ENCODE measurements at regions not wholly inside any gene's neighbourhood (a gene's known extent, or its start where the extent isn't known, plus 50 kb on each side); places are given as distances from the start of the nearest gene placed in this dataset.

DNA sequence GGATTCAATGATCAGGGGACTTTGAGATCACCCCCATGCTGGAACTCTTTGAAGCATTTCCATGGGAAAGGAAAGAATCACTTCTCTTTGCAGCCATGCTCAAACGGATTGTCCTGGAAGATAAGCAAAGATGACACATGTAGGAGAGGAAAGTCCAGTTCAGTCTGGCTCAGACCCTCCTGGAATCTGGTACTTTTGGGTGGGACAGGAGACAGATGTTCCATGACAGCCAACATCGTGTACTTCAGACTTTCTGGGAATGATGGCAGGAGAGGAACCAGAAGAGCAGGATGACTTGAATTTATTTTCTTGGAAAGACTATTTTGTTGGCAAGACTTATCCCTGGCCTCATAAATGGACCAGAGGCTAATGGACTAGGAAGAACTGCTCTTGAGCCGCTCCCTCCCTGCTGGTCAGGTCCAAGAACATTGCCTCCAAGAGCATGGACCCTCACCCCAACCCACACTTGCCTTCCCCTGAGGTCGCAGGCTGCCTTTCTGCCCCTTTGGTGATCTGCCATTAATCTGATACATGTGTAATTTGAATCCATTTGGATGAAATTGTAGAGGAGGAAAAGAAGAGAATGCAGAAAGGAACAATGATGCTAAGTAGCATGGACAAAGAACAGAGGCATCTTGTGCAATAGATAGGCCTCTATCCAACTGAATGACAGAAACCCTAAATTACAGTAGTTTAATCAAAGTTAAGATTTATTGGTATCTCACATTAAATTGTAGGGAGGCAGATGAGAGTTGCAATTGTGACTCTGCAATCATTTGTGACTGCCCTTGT lies 201.0 kb downstream of the SNX19 start:
- DNase-seq (ENCODE audit: low read depth), result no peak

DNA sequence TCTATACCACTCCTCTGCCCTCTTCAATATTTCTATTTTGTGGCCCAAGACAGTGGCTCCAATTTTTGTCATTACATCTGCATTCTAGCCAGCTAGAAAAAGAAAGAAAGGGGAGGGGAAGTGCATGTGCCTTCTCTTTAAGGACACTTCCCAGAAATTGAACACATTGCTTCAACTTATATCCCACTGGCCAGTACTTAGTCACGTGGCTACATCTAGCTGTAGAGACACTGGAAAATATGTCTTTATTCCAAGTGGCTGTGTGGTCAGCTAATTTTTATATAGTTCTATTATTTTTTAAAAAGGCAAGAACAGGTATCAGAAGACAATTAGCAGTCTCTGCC lies 200.4 kb downstream of the SNX19 start:
- DNase-seq (ENCODE audit: low read depth), result no peak

DNA sequence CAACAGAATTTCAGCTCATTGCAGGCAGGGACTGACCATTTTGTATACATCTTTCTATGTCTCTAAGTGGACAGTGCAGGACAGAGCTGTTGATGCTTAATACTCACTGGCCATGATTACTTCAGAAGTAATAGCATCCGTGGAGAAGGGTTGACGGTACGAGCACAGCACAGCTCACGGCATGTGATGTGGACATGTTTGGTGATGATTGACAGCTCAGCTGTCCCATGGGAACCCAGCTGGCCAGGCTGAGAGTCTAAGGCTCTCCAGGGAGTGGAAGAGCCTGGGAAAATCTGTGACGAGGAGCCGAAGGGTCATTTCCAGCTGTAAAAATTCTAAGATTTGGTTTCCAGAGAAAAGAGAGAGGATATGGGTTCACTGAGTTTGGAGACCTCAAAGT lies 198.2 kb downstream of the SNX19 start:
- DNase-seq (ENCODE audit: low read depth), result no peak

DNA sequence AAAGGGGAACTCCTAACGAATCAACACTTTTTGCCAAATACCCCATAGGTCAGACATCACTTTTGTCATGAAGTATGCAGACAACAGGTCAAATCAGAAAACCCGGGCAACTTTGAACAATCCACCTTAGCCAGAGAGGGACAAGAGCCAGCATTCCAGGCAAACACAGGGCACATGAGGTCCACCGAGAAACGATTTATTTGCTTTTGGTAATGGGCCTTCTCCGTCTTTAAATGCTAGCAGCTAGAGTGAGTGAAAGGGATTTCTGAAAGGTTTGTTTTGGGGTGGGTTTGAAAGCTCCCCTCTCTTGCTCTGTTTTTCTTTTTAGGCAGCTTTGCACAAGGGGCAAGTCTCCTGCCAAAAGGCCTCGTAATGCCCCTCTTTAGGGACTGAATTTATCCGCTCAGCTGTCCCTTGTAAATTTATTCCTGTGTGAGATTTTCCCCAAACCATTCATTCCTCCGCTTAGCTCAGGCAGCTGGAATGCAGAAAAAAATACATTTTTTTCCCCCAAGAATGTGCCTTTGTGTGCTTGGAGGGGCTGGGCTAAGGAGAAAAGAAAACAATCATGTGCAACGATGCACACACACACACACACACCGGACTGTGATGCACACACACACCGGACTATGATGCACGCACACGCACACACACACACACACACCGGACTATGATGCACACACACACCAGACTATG lies 196.9 kb downstream of the SNX19 start:
- peak; percentile 90 for DNase-seq (ENCODE audit: low read depth)

DNA sequence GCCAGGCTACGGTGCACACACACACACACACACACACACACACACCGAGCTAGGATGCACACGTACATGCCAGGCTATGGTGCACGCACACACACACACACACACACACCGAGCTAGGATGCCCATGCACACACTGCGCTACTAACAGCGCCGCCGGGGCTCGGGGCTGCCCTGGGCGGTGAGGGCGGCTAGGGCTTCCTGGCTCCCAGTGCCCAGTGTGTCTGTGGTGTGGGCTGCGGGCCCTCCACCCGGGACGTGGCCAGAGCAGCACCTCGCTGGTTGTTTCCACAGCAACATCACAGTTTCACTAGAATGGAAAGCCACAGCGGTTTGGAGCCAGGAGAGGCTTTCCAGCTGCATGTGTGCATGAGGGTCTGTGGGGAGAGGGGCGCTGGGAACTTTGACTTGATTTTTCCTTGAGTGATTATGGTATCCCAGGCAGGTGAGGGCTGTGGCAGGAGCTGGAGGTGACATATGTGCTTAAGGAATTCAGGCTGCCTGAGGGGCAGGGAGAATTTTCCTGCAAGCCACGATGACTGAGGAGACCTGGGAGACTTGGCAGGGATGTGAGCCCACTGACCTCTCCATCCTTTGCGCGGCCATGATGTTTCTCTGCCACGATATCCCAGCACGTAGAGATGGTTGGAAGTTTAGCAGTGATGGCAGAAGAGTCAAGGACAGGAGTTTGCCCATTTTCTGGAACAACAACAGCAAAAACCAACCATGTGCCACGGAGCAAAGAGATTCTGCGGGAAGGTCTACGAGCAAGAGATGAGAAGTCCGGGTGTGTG lies 195.9 kb downstream of the SNX19 start:
- peak; percentile 30 for DNase-seq (ENCODE audit: low read depth)

DNA sequence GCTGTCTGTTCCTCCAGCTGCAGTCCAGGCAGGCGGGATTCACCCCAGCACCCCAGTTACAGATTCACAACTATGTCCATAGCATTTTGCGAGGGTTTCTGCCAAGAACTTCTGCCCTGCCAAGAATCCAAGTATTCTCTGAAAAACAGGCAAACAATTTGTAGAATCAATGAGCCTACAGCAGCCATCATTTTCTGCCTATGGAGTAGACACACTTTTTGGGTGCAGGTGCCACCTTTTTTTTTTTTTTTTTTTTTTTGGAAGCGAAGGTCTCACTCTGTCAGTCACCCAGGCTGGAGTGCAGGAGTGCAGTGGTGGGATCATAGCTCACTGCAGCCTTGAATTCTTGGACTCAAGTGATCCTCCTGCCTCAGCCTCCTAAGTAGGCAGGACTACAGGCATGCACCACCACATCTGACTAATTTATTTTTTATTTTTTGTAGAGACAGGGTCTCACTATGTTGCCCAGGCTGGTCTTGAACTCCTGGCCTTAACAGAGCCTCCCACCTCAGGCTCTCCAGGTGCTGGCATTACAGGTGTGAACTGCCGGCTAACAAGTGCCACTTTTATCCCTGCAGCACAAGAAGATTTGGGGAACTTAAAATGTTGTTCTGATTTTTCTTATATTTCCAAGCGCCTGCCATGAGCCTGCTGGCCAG lies 195.1 kb downstream of the SNX19 start:
- DNase-seq (ENCODE audit: low read depth), result peak; percentile 10

DNA sequence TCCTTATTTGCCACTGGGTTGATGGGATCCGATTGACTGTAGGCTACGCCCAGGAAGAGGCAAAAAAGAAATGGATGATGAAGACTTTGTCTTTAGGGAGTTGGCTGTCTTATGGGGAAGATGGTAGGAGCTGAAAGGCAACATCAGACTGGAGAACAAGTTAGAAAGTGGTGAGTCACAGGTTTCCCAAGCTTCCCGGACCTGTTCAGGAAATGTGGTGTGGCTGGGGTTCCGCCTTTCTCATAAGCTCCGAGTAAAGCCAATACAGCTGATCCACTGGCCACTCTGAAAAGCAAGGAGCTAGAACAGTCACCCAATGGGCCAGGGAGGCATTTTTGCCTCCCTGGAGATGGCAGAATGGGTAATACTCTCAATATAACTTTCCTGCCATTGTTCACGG lies 194.5 kb downstream of the SNX19 start:
- peak; percentile 61 for DNase-seq (ENCODE audit: low read depth)

DNA sequence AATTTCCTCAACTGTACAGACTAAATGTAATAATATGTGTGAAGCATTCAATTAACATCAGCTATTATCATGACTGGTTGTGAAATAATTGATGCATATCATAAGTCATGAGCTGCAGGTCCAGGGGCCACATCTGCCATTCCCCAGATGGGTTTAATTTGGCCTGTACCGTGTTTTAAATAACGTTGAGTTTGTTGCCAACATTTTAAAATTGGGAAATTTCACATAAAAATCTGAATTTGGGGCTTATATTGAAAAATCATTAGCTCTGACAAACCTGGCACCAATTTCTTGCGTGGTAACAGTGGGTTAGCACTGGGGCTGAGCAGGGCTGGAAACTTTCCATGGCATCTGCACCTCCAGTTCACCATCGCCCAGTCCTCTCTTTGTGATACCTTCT lies 193.9 kb downstream of the SNX19 start:
- no peak for DNase-seq (ENCODE audit: low read depth)

DNA sequence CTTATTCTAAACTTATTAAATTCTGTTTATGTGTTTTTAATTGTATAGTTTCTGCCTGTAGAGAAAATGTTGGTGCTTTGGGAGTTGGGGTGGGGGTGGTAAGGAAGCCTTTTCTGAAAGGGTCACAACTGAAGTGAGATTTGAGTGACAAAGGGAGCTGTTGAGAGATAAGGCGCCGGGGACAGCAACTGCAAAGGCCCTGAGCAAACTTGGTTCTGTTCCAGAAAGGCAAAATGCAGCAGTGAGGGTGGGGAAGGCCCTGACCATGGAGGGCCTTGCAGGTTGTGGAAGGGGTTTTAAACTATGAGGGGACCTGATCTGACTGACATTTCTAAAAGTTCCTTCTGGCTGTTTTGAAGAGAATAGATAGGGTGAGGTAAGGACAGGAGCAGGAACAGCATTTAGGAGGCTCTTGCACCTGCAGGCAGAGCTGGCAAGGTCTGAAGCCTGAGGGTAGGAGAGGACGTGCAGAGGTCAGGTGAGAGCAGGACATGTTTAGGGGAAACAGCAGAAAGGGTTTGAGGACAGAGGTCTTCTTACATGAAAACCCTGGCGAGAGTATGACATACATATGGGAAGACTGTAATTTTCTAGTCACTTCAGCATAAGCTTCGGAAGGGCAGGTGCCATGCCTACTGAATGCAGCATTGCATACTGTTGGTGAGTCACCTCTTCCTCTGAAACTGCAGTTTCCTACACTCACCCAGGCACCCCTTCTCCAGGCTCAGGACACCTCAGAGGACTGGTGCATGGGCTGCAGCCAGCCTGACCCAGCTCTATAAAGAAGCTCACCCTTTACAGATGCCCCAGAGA lies 190.7 kb downstream of the SNX19 start:
- no peak for DNase-seq (ENCODE audit: low read depth)

DNA sequence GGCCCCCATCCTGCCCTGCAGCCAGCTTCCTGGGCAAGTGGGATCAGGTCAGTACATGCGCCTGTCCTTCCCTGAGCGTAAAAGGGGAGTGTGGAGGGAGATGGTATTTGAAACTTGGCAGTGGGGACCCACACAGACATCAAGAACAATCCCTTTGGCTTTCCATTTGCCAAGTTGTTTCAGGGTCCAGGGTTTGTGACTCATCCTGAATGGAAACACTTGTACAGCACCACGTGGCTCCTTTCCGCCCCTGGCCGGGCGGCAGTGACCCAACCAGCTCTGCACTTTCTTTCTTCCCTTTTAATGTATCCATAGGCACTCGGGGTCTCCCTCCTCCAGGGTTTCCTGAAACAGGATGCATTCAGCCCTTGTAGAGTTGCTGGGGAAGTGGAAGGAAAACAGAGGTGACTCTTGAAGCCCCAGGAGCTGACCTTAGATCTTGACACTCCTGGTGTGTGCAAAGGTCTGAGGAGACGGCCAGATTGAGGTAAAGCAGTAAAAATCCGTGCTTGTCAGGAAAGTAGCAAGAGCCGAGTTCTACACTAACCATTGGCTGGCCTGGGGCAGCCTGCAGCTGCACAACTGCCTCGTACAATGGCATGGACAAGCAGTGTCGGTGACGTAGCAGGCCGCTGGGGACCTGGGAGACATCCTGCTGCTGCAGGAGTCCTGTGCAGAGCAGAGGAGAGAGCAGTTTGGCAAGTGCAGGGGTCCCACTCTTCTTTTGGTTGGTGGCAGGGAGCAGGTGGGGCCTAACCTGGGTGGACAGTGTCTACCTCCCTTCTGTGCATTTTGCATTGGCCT lies 189.8 kb downstream of the SNX19 start:
- DNase-seq (ENCODE audit: low read depth), result peak; percentile 66

DNA sequence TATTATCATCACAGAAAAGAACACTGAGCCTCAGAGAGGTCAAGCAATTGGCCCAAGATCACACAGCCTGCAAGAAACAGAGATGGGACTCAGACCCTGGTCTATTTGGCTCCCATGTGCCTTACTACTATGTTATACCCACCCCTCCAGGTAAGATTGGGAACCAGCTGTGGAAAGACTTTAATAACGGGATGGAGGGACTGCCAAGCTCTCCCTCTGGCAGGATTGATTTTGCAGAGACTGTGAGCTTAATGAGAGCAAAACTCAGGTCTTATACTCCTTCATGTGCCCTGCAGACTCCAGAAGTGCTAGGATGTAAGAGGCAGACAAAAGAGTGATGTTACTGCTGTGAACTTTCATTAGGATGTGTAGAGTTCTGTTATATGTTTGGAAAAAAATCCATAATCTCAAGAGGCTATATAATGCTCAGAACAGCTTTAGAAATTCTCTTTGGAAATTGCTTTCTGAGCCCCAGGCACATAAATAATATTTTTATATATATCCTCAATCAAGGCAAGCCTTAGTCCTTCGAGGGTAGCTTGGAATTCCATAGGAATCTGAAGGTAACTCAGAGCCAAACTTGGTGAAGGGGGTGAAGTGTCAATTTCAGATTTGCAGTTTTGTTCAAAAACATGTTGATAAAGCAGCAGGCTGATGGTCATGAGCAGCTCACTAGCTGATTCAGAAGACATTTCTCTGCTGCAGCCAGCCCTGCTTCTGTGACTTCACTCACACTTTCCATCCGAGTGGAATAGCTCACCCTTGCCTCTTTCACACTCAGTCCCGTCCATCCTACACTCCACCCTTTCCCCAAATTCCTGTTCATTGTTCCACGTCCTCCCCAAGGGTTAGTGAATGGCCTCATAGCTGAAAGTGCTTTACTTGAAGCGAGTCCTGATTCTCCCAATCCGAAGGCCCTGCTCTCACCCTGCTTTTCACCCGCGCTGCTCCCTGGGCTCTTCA lies 188.8 kb downstream of the SNX19 start:
- DNase-seq (ENCODE audit: low read depth), result no peak

DNA sequence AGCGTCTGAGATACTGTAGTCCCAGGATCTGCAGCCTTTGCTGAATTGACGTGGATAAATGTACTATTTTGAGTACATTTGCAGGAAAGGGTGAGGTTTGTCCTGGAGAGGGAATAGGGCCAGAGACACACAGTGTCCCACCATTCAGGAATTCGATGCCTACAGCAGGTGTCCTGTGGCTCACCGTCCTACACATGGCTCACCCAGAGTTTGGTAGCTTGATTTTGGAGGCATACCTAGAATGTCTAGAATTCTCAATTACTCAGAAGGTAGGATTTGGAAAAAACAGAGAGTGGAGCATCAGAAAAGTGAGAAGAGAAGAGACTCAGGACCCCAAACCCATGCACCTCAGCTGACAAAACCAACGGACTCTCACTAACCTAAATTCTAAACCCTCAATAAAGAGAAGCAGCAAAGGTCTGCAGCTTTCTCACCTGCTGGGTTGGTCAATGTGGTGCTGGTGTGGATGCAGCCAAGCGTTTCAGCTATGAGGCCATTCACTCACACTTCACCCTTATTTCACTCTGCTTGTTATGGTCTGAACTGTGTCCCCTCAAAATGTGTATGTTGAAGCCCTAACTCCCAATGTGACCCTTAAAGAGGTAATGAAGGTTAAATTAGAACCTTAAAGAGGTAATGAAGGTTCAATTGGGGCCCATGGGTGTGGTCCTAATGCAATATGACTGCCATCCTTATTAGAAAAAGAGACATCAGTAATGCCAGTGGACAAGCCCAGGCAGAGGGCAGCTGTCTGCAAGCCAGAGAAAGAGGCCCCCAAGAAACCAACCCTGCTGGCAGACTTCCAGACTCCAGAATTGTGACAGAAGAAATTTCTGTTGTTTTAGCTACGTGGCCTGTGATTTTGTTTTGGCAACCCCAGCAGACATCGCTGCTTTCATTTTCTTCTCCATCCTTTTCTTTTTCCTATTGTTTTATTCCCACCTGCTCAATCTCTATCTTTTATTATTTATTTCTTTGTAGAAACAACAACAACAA lies 187.8 kb downstream of the SNX19 start:
- no peak for DNase-seq (ENCODE audit: low read depth)

DNA sequence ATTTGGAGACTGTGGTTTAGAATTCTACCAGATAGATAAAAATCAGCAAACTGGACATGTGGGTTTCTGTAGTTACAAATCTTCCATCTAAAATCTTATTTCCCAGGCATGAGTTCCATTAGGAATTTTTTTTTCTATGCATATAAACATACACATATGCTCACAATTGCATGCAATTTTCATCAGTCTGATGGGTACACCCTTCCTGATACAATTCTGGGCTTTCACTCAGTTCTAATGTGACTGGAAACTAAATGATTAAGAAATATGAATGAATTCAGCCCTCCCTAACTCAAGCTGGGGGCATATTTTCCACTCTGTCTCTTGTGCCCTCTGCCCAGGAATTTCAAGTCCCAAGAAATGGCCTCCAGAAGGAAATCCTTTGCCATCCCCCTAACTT lies 187.1 kb downstream of the SNX19 start:
- no peak for DNase-seq (ENCODE audit: low read depth)

DNA sequence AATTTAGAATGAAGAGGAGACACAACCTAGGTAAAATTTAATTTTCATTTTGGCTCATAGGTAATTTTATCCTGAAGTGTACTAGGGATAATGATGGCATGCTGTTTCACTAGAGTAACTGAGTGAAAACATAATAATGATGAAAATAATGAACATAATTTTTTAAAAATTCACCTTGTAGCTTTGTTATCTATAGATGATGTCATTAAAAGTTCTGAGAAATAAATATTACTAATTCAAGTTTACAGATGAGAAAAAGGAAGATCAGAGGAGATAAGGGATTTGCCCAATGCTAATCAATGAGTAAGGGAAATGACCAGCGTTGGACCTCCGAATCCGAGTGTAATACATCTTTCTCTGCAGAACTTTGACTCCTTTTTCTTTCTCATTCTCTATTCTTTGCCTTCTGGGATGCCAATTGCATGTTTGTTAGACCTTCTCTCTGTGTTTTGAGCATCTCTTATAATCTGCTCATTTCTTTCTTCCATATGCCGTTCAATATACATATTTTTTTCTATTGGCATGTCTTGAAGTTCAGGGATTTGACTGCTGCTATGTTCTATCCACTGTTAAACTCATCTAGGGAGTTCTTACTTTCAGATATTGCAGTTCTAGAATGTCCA lies 186.5 kb downstream of the SNX19 start:
- DNase-seq (ENCODE audit: low read depth), result no peak

DNA sequence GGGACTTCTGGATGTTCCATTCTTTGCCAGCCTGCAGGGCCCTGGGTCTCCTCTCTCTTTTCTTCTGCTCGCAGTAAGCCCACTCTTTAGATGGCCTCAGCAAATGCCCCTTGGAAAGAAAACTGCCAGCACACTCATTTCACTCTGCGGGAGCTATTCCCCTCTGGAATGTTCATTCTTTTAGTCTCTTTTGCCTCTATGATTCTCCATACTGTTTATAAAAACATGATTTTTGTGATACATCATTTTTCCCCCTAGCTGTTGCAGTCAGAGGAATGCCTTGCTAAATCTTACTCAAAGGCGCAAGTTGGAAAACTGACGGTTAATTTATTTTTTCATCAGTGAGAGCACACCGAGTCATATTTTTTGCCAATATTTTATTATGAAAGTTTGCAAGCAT lies 184.9 kb downstream of the SNX19 start:
- peak; percentile 7 for DNase-seq (ENCODE audit: low read depth)

DNA sequence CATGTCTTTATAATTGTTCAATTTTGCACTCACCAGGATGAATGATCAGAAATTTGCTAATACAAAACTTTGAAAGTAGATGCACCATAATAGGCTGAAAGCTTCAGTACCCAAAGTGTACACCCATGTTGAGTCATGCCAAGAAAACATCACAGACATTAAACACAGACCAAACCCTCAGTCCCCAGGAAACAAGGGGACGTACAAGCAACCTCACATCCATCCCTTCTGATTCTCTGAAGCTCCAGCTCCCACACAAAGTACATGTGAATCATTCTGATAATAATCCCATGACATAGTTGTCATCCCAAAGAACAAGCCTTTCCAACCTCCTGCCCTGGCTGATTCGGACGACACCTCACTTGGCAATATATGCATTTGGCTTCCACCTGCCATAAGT lies 183.8 kb downstream of the SNX19 start:
- no peak for DNase-seq (ENCODE audit: low read depth)

DNA sequence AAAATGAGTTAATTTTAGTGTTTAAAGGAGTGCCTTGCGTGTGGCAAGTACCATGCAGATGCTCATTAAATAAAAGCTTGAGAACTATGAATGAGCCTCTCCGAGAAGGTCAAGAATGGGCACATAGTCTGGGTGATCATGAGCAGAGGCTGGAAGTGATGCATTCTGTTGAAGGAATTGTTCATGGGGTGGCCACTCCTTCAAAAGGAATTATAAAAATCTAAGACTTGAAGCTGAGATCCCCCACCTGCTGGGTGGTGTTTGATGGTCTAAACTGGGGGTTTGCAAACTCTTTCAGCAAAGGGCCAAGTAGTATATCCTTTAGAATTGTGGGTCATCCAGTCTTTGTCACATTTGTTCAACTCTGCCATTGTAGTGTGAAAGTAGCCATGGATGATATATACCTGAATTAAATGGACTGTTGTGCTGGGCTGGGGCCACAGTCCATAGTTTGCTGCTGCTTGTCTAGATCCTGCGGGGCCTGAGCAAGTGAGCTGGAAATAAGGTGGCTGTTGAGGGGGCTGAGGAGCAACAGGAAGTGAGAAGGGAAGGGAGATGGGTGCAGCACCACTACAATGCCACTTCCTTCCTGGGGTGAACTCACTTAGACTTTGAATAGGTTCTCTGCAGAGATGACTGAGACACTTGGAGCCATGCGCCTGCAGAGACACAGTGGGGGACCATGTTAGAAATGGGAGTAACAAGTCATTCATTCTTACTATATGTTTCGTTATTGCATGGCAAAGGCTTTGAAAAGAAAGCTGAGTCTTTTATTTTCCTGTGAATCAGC lies 179.0 kb downstream of the SNX19 start:
- DNase-seq (ENCODE audit: low read depth), result peak; percentile 52

All from EH (cell line).